Heart right ventricle (tissue), 16 donors: ENCODE measurements at regions not wholly inside any gene's neighbourhood (a gene's known extent, or its start where the extent isn't known, plus 50 kb on each side); places are given as distances from the start of the nearest gene placed in this dataset.

Experiments
- ATAC-seq, 8 donors: fragments of 200-7000 bp; cut with Tn5 transposase; one replicate each; pipeline ENCODE4 v1.9.1; 2020; ENCODE audit warnings: mild to moderate bottlenecking in 8 of 8, moderate library complexity in 8 of 8, moderate number of reproducible peaks in 1 of 8
- DNase-seq, 2 donors: peaks; one replicate each; pipeline ENCODE4 v3.0.0-alpha.2; 2020
- H3K27ac ChIP-seq, 10 donors: fragments of 200-600 bp; sonication (generic) in 2 of 10; one replicate each; pipeline versions ENCODE4 v1.5.0 to v1.8.0; 2020 to 2022; ENCODE audit warnings: mild to moderate bottlenecking in 3 of 10
- H3K27me3 ChIP-seq, 7 donors: fragments of 200-600 bp; one replicate each; pipeline ENCODE4 v1.8.0; 2021 to 2022; ENCODE audit warnings: mild to moderate bottlenecking in 2 of 7
- H3K36me3 ChIP-seq, 9 donors: fragments of 200-600 bp; sonication (generic) in 1 of 9; one replicate each; pipeline versions ENCODE4 v1.5.0 to v1.8.0; 2020 to 2022; ENCODE audit warnings: mild to moderate bottlenecking in 2 of 9
- H3K4me1 ChIP-seq, 9 donors: fragments of 200-600 bp; sonication (generic) in 1 of 9; one replicate each; pipeline versions ENCODE4 v1.5.0 to v1.8.0; 2020 to 2022; ENCODE audit warnings: mild to moderate bottlenecking in 4 of 9
- H3K4me3 ChIP-seq, 10 donors: fragments of 200-600 bp; sonication (generic) in 2 of 10; one replicate each; pipeline versions ENCODE4 v1.5.0 to v1.8.0; 2020 to 2022; ENCODE audit warnings: mild to moderate bottlenecking in 7 of 10, moderate library complexity in 2 of 10
- H3K9me3 ChIP-seq, 11 donors: fragments of 200-600 bp in 10 of 11; sonication (generic) in 2 of 11; one replicate each; pipeline versions ENCODE4 v1.5.0 to v1.8.0; 2013 to 2022; ENCODE audit warnings: mild to moderate bottlenecking in 2 of 11, control low read depth in 1 of 11, moderate library complexity in 1 of 11
- WGBS, 2 donors: extraction: QIAGEN DNeasy Blood & Tissue Kit; methylation state at CpG; one replicate each; pipeline ENCODE4 v1.1.7; 2013; ENCODE audit warnings: inconsistent platforms in 1 of 2; 5-methylcytosine and 5-hydroxymethylcytosine counted together
- intact Hi-C, 10 donors: fragments of 100-400 bp; cut with DNase I; formaldehyde crosslinking; loops; one replicate each; pipeline versions ENCODE4 v1.11.1 to v1.14.2; 2022
- TF ChIP-seq, protein P1 (sequence below), 9 donors: fragments of 200-600 bp; sonication (generic) in 2 of 9; IDR thresholded peaks; one replicate each; pipeline versions ENCODE4 v1.5.0 to v1.8.0; 2021 to 2022; ENCODE audit warnings: antibody characterized with exemption in 9 of 9, mild to moderate bottlenecking in 5 of 9, moderate library complexity in 1 of 9
- donor health status: Arrhythmogenic right ventricular cardiomyopathy.
- donor health status: ischemic (EF 13 %, LVEDD 7.1; RV severe dilation, severe dysfunction).
- donor health status: healthy with polysubstance abuse.
- donor health status: DM: no; HTN: yes; CAD: no.
- donor health status: DM: no; HTN: no; CAD: no.
- donor health status: ischemic (EF 25% LVEDD 6.9; RV normal size, moderate dysfunction).
- donor health status: ischemic (EF 25% LVEDD 5.7; RV mildly dilated, moderate dysfunction).
- donor health status: healthy.
- donor health status: DM: yes; HTN: yes; CAD: no.
- donor health status: Ischemic cardiomyopathy.
- donor health status: ischemic (EF 35%, LVEDD 5.7; RV mildly dilated, moderate dysfunction).
- donor health status: nonischemic (EF 11% LVEDD 7.7; RV severe dilation, severe dysfunction).
- donor health status: DM: yes; HTN: yes; CAD: no.
- donor health status: PGD.
- donor health status: ischemic (EF 29% LVEDD 5.4; RV normal size, mild dysfunction).
- donor health status: nonischemic (EF 23%, LVEDD 6.1; RV moderate dilation, normal function).

DNA sequence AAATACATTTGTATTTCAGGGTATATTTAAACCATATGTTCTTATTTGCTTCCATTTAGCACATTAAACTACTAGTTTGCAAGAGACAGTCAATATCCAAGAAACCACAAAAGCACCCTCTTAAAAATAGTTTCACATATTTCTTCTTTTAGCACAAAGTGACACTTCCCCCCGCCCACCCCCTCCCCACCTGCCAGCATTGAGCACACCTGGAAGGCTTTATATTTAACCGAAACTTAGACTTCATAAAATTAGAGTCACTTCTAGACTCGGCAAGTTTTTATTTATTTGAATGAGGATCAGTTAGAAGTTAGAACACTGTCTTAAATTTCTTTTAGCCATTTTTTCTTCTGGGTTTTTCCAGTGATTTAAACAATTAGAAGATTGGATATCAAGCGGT is 355.9 kb upstream of the FIGN start:
- Histone ChIP-seq H3K27me3 (no peaks in the 10 kb centered on the region), H3K27ac (no peak overlapping the region), H3K36me3 (no peaks in the 10 kb centered on the region), H3K9me3 (peaks cover 0 to 8% (median 0%) of the 10 kb centered on the region in 11 donors), H3K4me3 (no peak overlapping the region), H3K4me1 (no peaks in the 10 kb centered on the region)
- intact Hi-C loops: no loop called here
- WGBS, 2 donors: 78 to 82% methylated on average over 4 of the region's 4 CpGs
- ATAC-seq: no peak
- TF ChIP-seq, protein P1, sequence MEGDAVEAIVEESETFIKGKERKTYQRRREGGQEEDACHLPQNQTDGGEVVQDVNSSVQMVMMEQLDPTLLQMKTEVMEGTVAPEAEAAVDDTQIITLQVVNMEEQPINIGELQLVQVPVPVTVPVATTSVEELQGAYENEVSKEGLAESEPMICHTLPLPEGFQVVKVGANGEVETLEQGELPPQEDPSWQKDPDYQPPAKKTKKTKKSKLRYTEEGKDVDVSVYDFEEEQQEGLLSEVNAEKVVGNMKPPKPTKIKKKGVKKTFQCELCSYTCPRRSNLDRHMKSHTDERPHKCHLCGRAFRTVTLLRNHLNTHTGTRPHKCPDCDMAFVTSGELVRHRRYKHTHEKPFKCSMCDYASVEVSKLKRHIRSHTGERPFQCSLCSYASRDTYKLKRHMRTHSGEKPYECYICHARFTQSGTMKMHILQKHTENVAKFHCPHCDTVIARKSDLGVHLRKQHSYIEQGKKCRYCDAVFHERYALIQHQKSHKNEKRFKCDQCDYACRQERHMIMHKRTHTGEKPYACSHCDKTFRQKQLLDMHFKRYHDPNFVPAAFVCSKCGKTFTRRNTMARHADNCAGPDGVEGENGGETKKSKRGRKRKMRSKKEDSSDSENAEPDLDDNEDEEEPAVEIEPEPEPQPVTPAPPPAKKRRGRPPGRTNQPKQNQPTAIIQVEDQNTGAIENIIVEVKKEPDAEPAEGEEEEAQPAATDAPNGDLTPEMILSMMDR (IDR thresholded peaks at IDR 0.05): no peak
- DNase-seq: no peak

- Histone ChIP-seq H3K4me3 (no peak overlapping the region), H3K36me3 (no peaks in the 10 kb centered on the region), H3K27me3 (no peaks in the 10 kb centered on the region), H3K27ac (no peak overlapping the region), H3K9me3 (peaks cover 0 to 8% (median 0%) of the 10 kb centered on the region in 11 donors), H3K4me1 (no peaks in the 10 kb centered on the region)
- ATAC-seq: no peak
- intact Hi-C loops: no loop called here
- DNase-seq: no peak
- TF ChIP-seq, protein P1 (IDR thresholded peaks at IDR 0.05): no peak
- 49 to 51% methylated on average over 3 of the region's 3 CpGs for whole genome bisulfite sequencing, 2 donors
Observed at GRCh38 chr2:164090533-164090932, 354.7 kb upstream of the FIGN start.

DNA sequence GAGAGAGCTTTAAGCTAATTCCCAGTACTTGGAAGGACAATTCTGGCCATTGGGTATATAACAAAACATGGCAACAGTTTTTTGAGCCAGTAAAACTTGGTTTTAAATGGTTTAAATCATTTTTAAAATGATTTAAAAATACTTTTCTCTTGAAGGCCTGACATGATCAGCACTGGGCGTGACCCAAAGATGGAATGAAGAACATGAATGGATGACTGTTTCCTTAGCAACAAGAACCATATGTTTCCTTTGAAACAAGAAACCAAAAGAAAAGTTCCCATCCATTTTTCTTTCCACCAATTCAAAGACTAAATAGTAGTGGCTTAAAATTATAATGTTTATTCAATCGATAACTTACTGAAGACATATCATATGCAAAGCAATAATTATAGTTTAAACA is 348.3 kb upstream of the FIGN start:
- TF ChIP-seq, protein P1 (IDR thresholded peaks at IDR 0.05): no peak
- 86 to 96% methylated on average over 2 of the region's 2 CpGs for WGBS, 2 donors
- ATAC-seq (no peak), DNase-seq (no peak)
- intact Hi-C loops: no loop called here
- Histone ChIP-seq H3K27me3 (peaks cover 0 to 1% (median 0%) of the 10 kb centered on the region in 7 donors), H3K4me3 (no peak overlapping the region), H3K4me1 (peaks cover 0 to 5% (median 0%) of the 10 kb centered on the region in 9 donors), H3K36me3 (no peaks in the 10 kb centered on the region), H3K9me3 (no peaks in the 10 kb centered on the region), H3K27ac (no peak overlapping the region)

- H3K36me3 ChIP-seq: no peaks in the 10 kb centered on the region
- H3K27me3 ChIP-seq: peaks cover 0 to 2% (median 0%) of the 10 kb centered on the region in 7 donors
- DNase-seq (no peak), ATAC-seq (no peak)
- 57 to 78% methylated on average over 2 of the region's 2 CpGs for WGBS, 2 donors
- intact Hi-C loops: no loop called here
- H3K27ac ChIP-seq: no peak overlapping the region
- no peak overlapping the region for H3K4me3 ChIP-seq
- H3K9me3 ChIP-seq: peaks cover 0 to 6% (median 0%) of the 10 kb centered on the region in 11 donors
- TF ChIP-seq, protein P1 (IDR thresholded peaks at IDR 0.05): no peak
- peaks cover 0 to 5% (median 0%) of the 10 kb centered on the region in 9 donors for H3K4me1 ChIP-seq
Observed at GRCh38 chr2:164080486-164080885, 344.7 kb upstream of the FIGN start.
